B cell (primary cell): ENCODE measurements at regions not wholly inside any gene's neighbourhood (a gene's known extent, or its start where the extent isn't known, plus 50 kb on each side); places are given as distances from the start of the nearest gene placed in this dataset.

Experiments
- ATAC-seq: fragments of 200-7000 bp; cut with Tn5 transposase; one replicate; pipeline ENCODE4 v1.10.0; 2021; ENCODE audit warnings: low read depth, mild to moderate bottlenecking, moderate number of reproducible peaks, moderate library complexity
- CTCF ChIA-PET: fragments of 350-600 bp; sonication (Branson Sonifier 250); formaldehyde crosslinking; loops from one replicate; lab custom pipeline; 2021; ENCODE audit warnings: antibody characterized with exemption, inconsistent platforms; lab: Charles Lee
- POLR2A ChIA-PET: fragments of 350-600 bp; sonication (Branson Sonifier 250); formaldehyde crosslinking; loops from one replicate; lab custom pipeline; 2021; ENCODE audit warnings: antibody characterized with exemption; lab: Charles Lee
- DNase-seq: peaks from one replicate; pipeline ENCODE4 v3.0.0; 2013
- H2AFZ ChIP-seq: 2 replicates; pipeline ENCODE4 v1.6.1; 2012; ENCODE audit warnings: mild to moderate bottlenecking, low read depth, low read length; ENCODE audit not compliant: insufficient read depth, poor library complexity, severe bottlenecking
- H3K27ac ChIP-seq, 2 donors: 1 replicate in 1 of 2; 2 replicates in 1 of 2; pipeline ENCODE4 v1.5.1; 2012 to 2013; ENCODE audit warnings: low read length in 2 of 2, mild to moderate bottlenecking in 2 of 2, moderate library complexity in 1 of 2
- H3K27me3 ChIP-seq, 4 experiments: fragments of 200-600 bp in 1 of 4; sonication (generic) in 1 of 4; replicated peaks in 1 of 4; 1 replicate in 2 of 4; 2 replicates in 2 of 4; pipeline versions ENCODE4 v1.6.1 to v1.7.0; 2013 to 2016; ENCODE audit warnings: low read length in 3 of 4, mild to moderate bottlenecking in 2 of 4, mixed read lengths in 1 of 4, moderate library complexity in 1 of 4; ENCODE audit not compliant: insufficient read depth in 4 of 4, control insufficient read depth in 3 of 4; ENCODE audit errors: control extremely low read depth in 1 of 4
- H3K36me3 ChIP-seq, 2 experiments: replicated peaks in 1 of 2; 1 replicate in 1 of 2; 2 replicates in 1 of 2; pipeline versions ENCODE4 v1.6.1 to v1.7.1; 2013; ENCODE audit warnings: low read length in 1 of 2; ENCODE audit not compliant: insufficient read depth in 2 of 2, control insufficient read depth in 1 of 2; ENCODE audit errors: control extremely low read depth in 1 of 2, extremely low read depth in 1 of 2
- H3K4me1 ChIP-seq, 2 donors: fragments of 200-600 bp in 1 of 2; sonication (generic) in 1 of 2; 1 replicate in 1 of 2; 2 replicates in 1 of 2; pipeline versions ENCODE4 v1.5.1 to v1.6.1; 2013 to 2017; ENCODE audit warnings: low read length in 2 of 2; ENCODE audit not compliant: control insufficient read depth in 2 of 2, insufficient read depth in 2 of 2
- H3K4me2 ChIP-seq: replicated peaks from 2 replicates; pipeline ENCODE3; 2012; ENCODE audit warnings: mild to moderate bottlenecking, low read depth, low read length; ENCODE audit not compliant: poor library complexity, severe bottlenecking
- H3K4me3 ChIP-seq, 5 experiments: fragments of 200-600 bp in 1 of 5; sonication (generic) in 1 of 5; 1 replicate in 3 of 5; 2 replicates in 2 of 5; pipeline versions ENCODE4 v1.5.1 to v1.7.0; 2011 to 2016; ENCODE audit warnings: low read length in 4 of 5, mild to moderate bottlenecking in 4 of 5, low read depth in 2 of 5, control low read depth in 1 of 5, moderate library complexity in 1 of 5; ENCODE audit not compliant: insufficient read depth in 1 of 5; ENCODE audit errors: control extremely low read depth in 1 of 5, extremely low read depth in 1 of 5
- H3K79me2 ChIP-seq: fragments of 200-600 bp; sonication (generic); one replicate; pipeline ENCODE4 v1.6.0; 2016; ENCODE audit warnings: low read length; ENCODE audit not compliant: control insufficient read depth, insufficient read depth
- H3K9ac ChIP-seq: fragments of 200-600 bp; sonication (generic); 2 replicates; pipeline ENCODE4 v1.6.1; 2017; ENCODE audit warnings: mild to moderate bottlenecking, low read length, moderate library complexity
- H3K9me3 ChIP-seq, 3 donors: one replicate each; pipeline versions ENCODE4 v1.6.1 to v1.7.1; 2013; ENCODE audit warnings: low read length in 2 of 3; ENCODE audit not compliant: control insufficient read depth in 2 of 3, insufficient read depth in 1 of 3; ENCODE audit errors: control extremely low read depth in 1 of 3
- H4K20me1 ChIP-seq: 2 replicates; pipeline ENCODE4 v1.6.0; 2012; ENCODE audit warnings: mild to moderate bottlenecking, low read length; ENCODE audit not compliant: insufficient read depth, control insufficient read depth, poor library complexity, severe bottlenecking
- H3K27ac Mint-ChIP-seq: one replicate; pipeline ENCODE4 v1.8.0; 2021; ENCODE audit warnings: mixed read lengths
- H3K27me3 Mint-ChIP-seq: one replicate; pipeline ENCODE4 v1.8.0; 2021; ENCODE audit warnings: mixed read lengths
- H3K4me1 Mint-ChIP-seq: one replicate; pipeline ENCODE4 v1.8.0; 2021; ENCODE audit warnings: mixed read lengths
- H3K4me3 Mint-ChIP-seq: one replicate; pipeline ENCODE4 v1.8.0; 2021; ENCODE audit warnings: mixed read lengths
- H3K9me3 Mint-ChIP-seq: one replicate; pipeline ENCODE4 v1.8.0; 2022; ENCODE audit warnings: mixed read lengths; ENCODE audit not compliant: insufficient read depth
- CTCF ChIP-seq: fragments of 200-600 bp; IDR thresholded peaks from one replicate; pipeline ENCODE4 v1.8.0; 2022; ENCODE audit warnings: antibody characterized with exemption, mild to moderate bottlenecking
- EZH2 ChIP-seq: IDR thresholded peaks from 2 replicates; pipeline ENCODE4 v1.6.1; 2012; ENCODE audit warnings: borderline replicate concordance, low read depth, mild to moderate bottlenecking, moderate library complexity, low read length; ENCODE audit not compliant: insufficient read depth, poor library complexity, severe bottlenecking
- WGBS: methylation state at CpG from one replicate; pipeline ENCODE4 v1.1.5; 2013; ENCODE audit warnings: missing lambda C conversion rate; ENCODE audit not compliant: insufficient coverage; 5-methylcytosine and 5-hydroxymethylcytosine counted together
- intact Hi-C: fragments of 100-400 bp; cut with micrococcal nuclease; formaldehyde crosslinking; loops from one replicate; pipeline ENCODE4 v1.10.0; 2022

GRCh38 chr3:107249132-107249531, 128.1 kb upstream of the CCDC54 start:
- Mint-ChIP-seq H3K9me3 (no peaks in the 10 kb centered on the region), H3K27me3 (no peaks in the 10 kb centered on the region), H3K4me1 (no peaks in the 10 kb centered on the region), H3K4me3 (no peak overlapping the region), H3K27ac (no peak overlapping the region)
- POLR2A ChIA-PET = no interaction called here
- Histone ChIP-seq H2AFZ (no peak overlapping the region), H3K36me3 (no peaks in the 10 kb centered on the region), H3K4me3 (no peak overlapping the region), H3K27ac (no peak overlapping the region), H3K4me1 (no peaks in the 10 kb centered on the region), H3K9me3 (no peaks in the 10 kb centered on the region), H4K20me1 (no peaks in the 10 kb centered on the region), H3K27me3 (no peaks in the 10 kb centered on the region), H3K79me2 (no peaks in the 10 kb centered on the region), H3K4me2 (no peak overlapping the region), H3K9ac (no peak overlapping the region)
- DNase-seq = no peak
- WGBS = 100% methylated on average over 2 of the region's 2 CpGs
- intact Hi-C loops = no loop called here
- CTCF ChIA-PET = interaction anchor here (0.6 to 0.7 kb wide), 2 partner anchors 13 to 22 kb away, joined by 3 read pairs; no protein-coding TSS in a partner anchor
- TF ChIP-seq EZH2 = no peak
- no peak for TF ChIP-seq CTCF
- no peak for ATAC-seq

- intact Hi-C loops = no loop called here
- Histone ChIP-seq H3K36me3 (no peaks in the 10 kb centered on the region), H3K4me3 (no peak overlapping the region), H2AFZ (no peak overlapping the region), H3K9me3 (no peaks in the 10 kb centered on the region), H4K20me1 (no peaks in the 10 kb centered on the region), H3K79me2 (no peaks in the 10 kb centered on the region), H3K27ac (no peak overlapping the region), H3K4me2 (no peak overlapping the region), H3K4me1 (no peaks in the 10 kb centered on the region), H3K27me3 (no peaks in the 10 kb centered on the region), H3K9ac (no peak overlapping the region)
- DNase-seq (no peak), ATAC-seq (no peak)
- 100% methylated on average over 1 of the region's 4 CpGs for WGBS
- no peaks in the 10 kb centered on the region for H3K27me3 Mint-ChIP-seq
- CTCF ChIA-PET = no interaction called here
- no peaks in the 10 kb centered on the region for H3K9me3 Mint-ChIP-seq
- H3K4me3 Mint-ChIP-seq = no peak overlapping the region
- no peaks in the 10 kb centered on the region for H3K4me1 Mint-ChIP-seq
- POLR2A ChIA-PET = no interaction called here
- TF ChIP-seq CTCF (no peak), EZH2 (no peak)
- H3K27ac Mint-ChIP-seq = no peak overlapping the region
Observed at GRCh38 chr3:107250221-107250620, 127.0 kb upstream of the CCDC54 start.
